ENCODE measurements at regions not wholly inside any gene's neighbourhood (a gene's known extent, or its start where the extent isn't known, plus 50 kb on each side); places are given as distances from the start of the nearest gene placed in this dataset.

DNA sequence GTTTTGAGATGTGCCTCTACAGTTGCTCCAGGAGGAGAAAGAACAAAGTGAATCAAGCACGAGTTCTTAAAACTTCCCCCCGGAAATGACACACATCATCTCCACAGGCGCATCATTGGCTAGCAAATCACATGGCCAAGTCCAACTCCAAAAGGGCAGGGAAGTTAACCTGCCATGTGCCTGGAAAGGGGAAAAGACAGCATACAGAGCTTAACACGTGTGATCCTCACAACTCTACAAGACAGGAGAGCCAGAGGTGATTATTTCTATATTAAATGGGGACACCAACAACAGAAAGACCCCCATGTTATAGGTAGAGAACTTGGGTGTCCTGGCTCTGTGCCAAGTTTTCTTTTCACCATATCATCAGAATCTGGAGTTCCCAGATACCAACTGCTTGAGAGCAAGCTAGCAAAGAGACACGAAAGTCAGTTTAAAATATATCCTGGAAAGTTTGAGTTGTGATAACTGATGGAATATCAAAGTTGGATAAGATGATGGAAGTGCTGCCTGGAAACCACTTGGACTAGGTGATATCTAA, 871.1 kb downstream of the UQCRFS1 start:
- TF ChIP-seq, protein P1, sequence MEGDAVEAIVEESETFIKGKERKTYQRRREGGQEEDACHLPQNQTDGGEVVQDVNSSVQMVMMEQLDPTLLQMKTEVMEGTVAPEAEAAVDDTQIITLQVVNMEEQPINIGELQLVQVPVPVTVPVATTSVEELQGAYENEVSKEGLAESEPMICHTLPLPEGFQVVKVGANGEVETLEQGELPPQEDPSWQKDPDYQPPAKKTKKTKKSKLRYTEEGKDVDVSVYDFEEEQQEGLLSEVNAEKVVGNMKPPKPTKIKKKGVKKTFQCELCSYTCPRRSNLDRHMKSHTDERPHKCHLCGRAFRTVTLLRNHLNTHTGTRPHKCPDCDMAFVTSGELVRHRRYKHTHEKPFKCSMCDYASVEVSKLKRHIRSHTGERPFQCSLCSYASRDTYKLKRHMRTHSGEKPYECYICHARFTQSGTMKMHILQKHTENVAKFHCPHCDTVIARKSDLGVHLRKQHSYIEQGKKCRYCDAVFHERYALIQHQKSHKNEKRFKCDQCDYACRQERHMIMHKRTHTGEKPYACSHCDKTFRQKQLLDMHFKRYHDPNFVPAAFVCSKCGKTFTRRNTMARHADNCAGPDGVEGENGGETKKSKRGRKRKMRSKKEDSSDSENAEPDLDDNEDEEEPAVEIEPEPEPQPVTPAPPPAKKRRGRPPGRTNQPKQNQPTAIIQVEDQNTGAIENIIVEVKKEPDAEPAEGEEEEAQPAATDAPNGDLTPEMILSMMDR (IDR thresholded peaks at IDR 0.05), result no peak
- TF ChIP-seq POLR2A (IDR thresholded peaks at IDR 0.05), result no peak
